ENCODE measurements at regions not wholly inside any gene's neighbourhood (a gene's known extent, or its start where the extent isn't known, plus 50 kb on each side); places are given as distances from the start of the nearest gene placed in this dataset.

- TF ChIP-seq MAX (IDR thresholded peaks at IDR 0.05) (no peak), CTCF (IDR thresholded peaks at IDR 0.05 in 2 of 3, conservative IDR thresholded peaks at IDR 0.05 in 1 of 3; ENCODE audit: borderline replicate concordance in 1 of 3, insufficient read depth in 1 of 3, low read depth in 2 of 3, low read length in 2 of 3) (no peak), SP1 (IDR thresholded peaks at IDR 0.05; ENCODE audit: low read depth) (no peak), CEBPB (IDR thresholded peaks at IDR 0.05; ENCODE audit: low read depth) (no peak), POLR2A (IDR thresholded peaks at IDR 0.05; ENCODE audit: borderline replicate concordance, extremely low read depth, insufficient read depth, insufficient read length) (no peak), POLR2AphosphoS5 (IDR thresholded peaks at IDR 0.05; ENCODE audit: low read depth, low read length) (no peak), ZBTB33 (IDR thresholded peaks at IDR 0.05; ENCODE audit: extremely low read depth, insufficient replicate concordance, low read length) (no peak), EZH2 (IDR thresholded peaks at IDR 0.05) (no peak), ATF3 (IDR thresholded peaks at IDR 0.05) (no peak), FOSL1 (IDR thresholded peaks at IDR 0.05; ENCODE audit: low read depth) (no peak), YY1 (IDR thresholded peaks at IDR 0.05; ENCODE audit: extremely low read depth, insufficient replicate concordance, low read depth, low read length) (no peak), ZNF274 (IDR thresholded peaks at IDR 0.05; ENCODE audit: low read depth, low read length) (no peak), SIN3A (IDR thresholded peaks at IDR 0.05; ENCODE audit: low read depth) (no peak)
Measured at GRCh38 chr7:12984117-12984516, 296.7 kb downstream of the ARL4A start.

All from HCT116 (cell line).